ENCODE measurements at regions not wholly inside any gene's neighbourhood (a gene's known extent, or its start where the extent isn't known, plus 50 kb on each side); places are given as distances from the start of the nearest gene placed in this dataset.

DNA sequence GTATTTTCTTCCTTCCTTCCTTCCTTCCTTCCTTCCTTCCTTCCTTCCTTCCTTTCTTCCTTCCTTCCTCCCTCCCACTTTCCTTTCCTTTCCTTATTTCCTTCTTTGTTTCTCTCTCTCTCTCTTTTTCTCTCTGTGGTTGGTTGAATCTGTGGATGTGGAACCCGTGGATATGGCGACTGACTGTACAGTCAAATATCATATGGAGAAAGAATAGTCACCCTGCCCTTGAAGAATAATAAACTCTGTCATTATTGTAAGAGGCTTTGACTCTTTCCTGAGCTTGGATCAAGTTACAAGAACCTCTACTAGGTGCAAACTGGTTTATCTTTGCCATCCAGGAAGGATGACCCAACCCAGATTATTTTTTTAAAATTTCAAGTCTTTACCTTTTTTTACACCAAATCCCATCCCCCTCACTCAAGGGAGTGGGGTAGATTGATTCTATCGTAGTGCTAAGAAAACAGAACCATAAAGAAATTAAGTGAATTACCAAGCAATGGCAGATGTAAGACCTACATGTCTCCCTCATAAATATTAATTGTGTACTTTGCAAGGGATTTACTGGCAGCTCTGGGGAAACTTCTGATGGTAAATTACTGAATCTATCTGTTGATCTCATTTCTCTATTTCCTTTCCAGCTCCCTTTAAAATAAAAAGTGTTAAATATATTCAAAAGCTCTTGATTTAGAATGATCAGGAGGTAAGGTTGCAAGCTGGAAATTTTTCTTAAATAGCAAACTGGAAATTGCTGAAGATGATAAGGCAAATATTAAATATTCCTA lies 667.5 kb downstream of the UTRN start:
- TF ChIP-seq EZH2 (IDR thresholded peaks at IDR 0.05; ENCODE audit: low read depth, unreplicated experiment) (no peak), EZH2phosphoT487 (IDR thresholded peaks at IDR 0.05; ENCODE audit: unreplicated experiment) (no peak), POLR2AphosphoS5 (IDR thresholded peaks at IDR 0.05; ENCODE audit: low read depth) (no peak), ZNF331 (CRISPR knock-in tag; IDR thresholded peaks at IDR 0.05; ENCODE audit: low read depth) (no peak), CREB1 (CRISPR knock-in tag; IDR thresholded peaks at IDR 0.05; ENCODE audit: low read depth) (no peak)
- TF ChIP-seq, protein P1, sequence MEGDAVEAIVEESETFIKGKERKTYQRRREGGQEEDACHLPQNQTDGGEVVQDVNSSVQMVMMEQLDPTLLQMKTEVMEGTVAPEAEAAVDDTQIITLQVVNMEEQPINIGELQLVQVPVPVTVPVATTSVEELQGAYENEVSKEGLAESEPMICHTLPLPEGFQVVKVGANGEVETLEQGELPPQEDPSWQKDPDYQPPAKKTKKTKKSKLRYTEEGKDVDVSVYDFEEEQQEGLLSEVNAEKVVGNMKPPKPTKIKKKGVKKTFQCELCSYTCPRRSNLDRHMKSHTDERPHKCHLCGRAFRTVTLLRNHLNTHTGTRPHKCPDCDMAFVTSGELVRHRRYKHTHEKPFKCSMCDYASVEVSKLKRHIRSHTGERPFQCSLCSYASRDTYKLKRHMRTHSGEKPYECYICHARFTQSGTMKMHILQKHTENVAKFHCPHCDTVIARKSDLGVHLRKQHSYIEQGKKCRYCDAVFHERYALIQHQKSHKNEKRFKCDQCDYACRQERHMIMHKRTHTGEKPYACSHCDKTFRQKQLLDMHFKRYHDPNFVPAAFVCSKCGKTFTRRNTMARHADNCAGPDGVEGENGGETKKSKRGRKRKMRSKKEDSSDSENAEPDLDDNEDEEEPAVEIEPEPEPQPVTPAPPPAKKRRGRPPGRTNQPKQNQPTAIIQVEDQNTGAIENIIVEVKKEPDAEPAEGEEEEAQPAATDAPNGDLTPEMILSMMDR (conservative IDR thresholded peaks at IDR 0.05; ENCODE audit: low read depth in 2 of 2): no peak
- TF ChIP-seq, protein P2, sequence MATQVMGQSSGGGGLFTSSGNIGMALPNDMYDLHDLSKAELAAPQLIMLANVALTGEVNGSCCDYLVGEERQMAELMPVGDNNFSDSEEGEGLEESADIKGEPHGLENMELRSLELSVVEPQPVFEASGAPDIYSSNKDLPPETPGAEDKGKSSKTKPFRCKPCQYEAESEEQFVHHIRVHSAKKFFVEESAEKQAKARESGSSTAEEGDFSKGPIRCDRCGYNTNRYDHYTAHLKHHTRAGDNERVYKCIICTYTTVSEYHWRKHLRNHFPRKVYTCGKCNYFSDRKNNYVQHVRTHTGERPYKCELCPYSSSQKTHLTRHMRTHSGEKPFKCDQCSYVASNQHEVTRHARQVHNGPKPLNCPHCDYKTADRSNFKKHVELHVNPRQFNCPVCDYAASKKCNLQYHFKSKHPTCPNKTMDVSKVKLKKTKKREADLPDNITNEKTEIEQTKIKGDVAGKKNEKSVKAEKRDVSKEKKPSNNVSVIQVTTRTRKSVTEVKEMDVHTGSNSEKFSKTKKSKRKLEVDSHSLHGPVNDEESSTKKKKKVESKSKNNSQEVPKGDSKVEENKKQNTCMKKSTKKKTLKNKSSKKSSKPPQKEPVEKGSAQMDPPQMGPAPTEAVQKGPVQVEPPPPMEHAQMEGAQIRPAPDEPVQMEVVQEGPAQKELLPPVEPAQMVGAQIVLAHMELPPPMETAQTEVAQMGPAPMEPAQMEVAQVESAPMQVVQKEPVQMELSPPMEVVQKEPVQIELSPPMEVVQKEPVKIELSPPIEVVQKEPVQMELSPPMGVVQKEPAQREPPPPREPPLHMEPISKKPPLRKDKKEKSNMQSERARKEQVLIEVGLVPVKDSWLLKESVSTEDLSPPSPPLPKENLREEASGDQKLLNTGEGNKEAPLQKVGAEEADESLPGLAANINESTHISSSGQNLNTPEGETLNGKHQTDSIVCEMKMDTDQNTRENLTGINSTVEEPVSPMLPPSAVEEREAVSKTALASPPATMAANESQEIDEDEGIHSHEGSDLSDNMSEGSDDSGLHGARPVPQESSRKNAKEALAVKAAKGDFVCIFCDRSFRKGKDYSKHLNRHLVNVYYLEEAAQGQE (IDR thresholded peaks at IDR 0.05; ENCODE audit: unreplicated experiment): no peak
- TF ChIP-seq, protein P3, sequence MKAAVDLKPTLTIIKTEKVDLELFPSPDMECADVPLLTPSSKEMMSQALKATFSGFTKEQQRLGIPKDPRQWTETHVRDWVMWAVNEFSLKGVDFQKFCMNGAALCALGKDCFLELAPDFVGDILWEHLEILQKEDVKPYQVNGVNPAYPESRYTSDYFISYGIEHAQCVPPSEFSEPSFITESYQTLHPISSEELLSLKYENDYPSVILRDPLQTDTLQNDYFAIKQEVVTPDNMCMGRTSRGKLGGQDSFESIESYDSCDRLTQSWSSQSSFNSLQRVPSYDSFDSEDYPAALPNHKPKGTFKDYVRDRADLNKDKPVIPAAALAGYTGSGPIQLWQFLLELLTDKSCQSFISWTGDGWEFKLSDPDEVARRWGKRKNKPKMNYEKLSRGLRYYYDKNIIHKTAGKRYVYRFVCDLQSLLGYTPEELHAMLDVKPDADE (IDR thresholded peaks at IDR 0.05): no peak
- TF ChIP-seq, protein P4, sequence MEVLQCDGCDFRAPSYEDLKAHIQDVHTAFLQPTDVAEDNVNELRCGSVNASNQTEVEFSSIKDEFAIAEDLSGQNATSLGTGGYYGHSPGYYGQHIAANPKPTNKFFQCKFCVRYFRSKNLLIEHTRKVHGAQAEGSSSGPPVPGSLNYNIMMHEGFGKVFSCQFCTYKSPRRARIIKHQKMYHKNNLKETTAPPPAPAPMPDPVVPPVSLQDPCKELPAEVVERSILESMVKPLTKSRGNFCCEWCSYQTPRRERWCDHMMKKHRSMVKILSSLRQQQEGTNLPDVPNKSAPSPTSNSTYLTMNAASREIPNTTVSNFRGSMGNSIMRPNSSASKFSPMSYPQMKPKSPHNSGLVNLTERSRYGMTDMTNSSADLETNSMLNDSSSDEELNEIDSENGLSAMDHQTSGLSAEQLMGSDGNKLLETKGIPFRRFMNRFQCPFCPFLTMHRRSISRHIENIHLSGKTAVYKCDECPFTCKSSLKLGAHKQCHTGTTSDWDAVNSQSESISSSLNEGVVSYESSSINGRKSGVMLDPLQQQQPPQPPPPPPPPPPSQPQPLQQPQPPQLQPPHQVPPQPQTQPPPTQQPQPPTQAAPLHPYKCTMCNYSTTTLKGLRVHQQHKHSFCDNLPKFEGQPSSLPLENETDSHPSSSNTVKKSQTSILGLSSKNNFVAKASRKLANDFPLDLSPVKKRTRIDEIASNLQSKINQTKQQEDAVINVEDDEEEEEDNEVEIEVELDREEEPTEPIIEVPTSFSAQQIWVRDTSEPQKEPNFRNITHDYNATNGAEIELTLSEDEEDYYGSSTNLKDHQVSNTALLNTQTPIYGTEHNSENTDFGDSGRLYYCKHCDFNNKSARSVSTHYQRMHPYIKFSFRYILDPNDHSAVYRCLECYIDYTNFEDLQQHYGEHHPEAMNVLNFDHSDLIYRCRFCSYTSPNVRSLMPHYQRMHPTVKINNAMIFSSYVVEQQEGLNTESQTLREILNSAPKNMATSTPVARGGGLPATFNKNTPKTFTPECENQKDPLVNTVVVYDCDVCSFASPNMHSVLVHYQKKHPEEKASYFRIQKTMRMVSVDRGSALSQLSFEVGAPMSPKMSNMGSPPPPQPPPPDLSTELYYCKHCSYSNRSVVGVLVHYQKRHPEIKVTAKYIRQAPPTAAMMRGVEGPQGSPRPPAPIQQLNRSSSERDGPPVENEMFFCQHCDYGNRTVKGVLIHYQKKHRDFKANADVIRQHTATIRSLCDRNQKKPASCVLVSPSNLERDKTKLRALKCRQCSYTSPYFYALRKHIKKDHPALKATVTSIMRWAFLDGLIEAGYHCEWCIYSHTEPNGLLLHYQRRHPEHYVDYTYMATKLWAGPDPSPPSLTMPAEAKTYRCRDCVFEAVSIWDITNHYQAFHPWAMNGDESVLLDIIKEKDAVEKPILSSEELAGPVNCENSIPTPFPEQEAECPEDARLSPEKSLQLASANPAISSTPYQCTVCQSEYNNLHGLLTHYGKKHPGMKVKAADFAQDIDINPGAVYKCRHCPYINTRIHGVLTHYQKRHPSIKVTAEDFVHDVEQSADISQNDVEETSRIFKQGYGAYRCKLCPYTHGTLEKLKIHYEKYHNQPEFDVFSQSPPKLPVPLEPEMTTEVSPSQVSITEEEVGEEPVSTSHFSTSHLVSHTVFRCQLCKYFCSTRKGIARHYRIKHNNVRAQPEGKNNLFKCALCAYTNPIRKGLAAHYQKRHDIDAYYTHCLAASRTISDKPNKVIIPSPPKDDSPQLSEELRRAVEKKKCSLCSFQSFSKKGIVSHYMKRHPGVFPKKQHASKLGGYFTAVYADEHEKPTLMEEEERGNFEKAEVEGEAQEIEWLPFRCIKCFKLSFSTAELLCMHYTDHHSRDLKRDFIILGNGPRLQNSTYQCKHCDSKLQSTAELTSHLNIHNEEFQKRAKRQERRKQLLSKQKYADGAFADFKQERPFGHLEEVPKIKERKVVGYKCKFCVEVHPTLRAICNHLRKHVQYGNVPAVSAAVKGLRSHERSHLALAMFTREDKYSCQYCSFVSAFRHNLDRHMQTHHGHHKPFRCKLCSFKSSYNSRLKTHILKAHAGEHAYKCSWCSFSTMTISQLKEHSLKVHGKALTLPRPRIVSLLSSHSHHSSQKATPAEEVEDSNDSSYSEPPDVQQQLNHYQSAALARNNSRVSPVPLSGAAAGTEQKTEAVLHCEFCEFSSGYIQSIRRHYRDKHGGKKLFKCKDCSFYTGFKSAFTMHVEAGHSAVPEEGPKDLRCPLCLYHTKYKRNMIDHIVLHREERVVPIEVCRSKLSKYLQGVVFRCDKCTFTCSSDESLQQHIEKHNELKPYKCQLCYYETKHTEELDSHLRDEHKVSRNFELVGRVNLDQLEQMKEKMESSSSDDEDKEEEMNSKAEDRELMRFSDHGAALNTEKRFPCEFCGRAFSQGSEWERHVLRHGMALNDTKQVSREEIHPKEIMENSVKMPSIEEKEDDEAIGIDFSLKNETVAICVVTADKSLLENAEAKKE (CRISPR knock-in tag; IDR thresholded peaks at IDR 0.05): no peak

Data from GM23338 (cell line).